PC-3 (cell line): ENCODE measurements at regions not wholly inside any gene's neighbourhood (a gene's known extent, or its start where the extent isn't known, plus 50 kb on each side); places are given as distances from the start of the nearest gene placed in this dataset.

Source experiments
- EZH2 ChIP-seq: fragments of 300-600 bp; sonication (generic); IDR thresholded peaks from one replicate; pipeline ENCODE4 v1.6.1; 2017; ENCODE audit warnings: antibody characterized with exemption, mild to moderate bottlenecking, low read length; ENCODE audit not compliant: unreplicated experiment
- EZH2phosphoT487 ChIP-seq: fragments of 300-600 bp; sonication (generic); IDR thresholded peaks from 2 replicates; pipeline ENCODE4 v1.6.1; 2018; ENCODE audit warnings: mild to moderate bottlenecking, antibody characterized with exemption, low read length, borderline replicate concordance
- TF ChIP-seq, protein P1 (sequence below): fragments of 300-600 bp; sonication (generic); conservative IDR thresholded peaks from 2 replicates; pipeline ENCODE4 v1.5.1; 2017; ENCODE audit warnings: antibody characterized with exemption, low read depth, mild to moderate bottlenecking, low read length

DNA sequence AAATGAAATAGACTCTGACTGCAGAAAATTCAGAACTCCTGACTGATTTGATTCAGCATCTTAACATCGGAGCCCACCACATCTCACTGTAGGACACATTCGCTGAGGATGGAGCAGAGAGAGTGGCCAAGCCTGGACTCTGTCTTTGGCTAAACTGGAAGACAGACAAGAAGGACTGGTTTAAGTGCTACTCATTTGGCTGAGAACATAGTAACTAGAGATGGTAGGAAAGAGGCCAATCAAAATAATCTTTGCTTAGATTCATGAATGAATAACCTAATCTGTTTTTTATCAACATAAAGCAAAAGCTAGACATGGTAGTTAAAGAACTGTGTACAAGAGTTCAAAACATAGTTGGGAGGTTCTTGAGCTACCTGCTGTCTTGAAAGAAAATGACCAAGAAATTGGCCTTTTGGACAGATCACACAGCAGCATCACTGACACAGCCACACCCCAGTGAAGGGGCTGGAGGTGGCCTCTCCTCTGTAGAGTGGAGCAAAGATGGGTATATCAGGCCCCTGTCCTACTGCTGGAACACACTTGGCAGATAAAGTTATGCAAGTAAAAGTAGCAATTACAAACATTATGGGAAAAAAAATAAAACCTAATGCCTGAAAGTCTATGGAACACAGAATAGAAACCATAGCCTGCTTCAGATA lies 87.1 kb upstream of the NT5E start:
- TF ChIP-seq, protein P1, sequence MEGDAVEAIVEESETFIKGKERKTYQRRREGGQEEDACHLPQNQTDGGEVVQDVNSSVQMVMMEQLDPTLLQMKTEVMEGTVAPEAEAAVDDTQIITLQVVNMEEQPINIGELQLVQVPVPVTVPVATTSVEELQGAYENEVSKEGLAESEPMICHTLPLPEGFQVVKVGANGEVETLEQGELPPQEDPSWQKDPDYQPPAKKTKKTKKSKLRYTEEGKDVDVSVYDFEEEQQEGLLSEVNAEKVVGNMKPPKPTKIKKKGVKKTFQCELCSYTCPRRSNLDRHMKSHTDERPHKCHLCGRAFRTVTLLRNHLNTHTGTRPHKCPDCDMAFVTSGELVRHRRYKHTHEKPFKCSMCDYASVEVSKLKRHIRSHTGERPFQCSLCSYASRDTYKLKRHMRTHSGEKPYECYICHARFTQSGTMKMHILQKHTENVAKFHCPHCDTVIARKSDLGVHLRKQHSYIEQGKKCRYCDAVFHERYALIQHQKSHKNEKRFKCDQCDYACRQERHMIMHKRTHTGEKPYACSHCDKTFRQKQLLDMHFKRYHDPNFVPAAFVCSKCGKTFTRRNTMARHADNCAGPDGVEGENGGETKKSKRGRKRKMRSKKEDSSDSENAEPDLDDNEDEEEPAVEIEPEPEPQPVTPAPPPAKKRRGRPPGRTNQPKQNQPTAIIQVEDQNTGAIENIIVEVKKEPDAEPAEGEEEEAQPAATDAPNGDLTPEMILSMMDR: no peak
- TF ChIP-seq EZH2phosphoT487: no peak
- TF ChIP-seq EZH2: no peak
